GM19239 (cell line): ENCODE measurements at regions not wholly inside any gene's neighbourhood (a gene's known extent, or its start where the extent isn't known, plus 50 kb on each side); places are given as distances from the start of the nearest gene placed in this dataset.

Experiments used
- DNase-seq: peaks from one replicate; pipeline ENCODE4 v3.0.0; 2011; ENCODE audit warnings: low spot score; ENCODE audit not compliant: insufficient read length
- FAIRE-seq: peaks from 2 replicates; lab custom pipeline; 2011; peaks lifted over from hg19 to GRCh38; lab: Jason Lieb, UNC

DNA sequence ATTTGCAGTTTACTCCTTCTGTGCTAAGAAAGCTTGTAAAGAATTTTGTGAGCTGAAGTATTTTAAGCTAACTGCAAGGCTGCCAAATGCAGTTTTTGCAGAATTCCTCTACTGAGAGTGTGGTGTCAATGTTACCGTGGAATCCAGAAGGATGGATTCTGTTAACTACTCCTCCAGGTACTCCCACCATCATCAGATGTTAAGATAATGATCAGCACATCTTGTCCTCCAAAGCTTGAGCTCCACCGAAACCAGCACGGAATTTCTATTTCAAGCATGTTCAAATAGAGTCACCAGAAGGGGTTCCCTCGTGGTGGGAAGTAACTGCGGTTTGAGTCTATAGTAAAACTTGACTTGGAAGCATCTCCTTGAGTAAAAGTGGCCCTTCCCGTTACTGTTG, 64.3 kb upstream of the CDKN3 start:
- DNase-seq (no peak), FAIRE-seq (no peak)

DNA sequence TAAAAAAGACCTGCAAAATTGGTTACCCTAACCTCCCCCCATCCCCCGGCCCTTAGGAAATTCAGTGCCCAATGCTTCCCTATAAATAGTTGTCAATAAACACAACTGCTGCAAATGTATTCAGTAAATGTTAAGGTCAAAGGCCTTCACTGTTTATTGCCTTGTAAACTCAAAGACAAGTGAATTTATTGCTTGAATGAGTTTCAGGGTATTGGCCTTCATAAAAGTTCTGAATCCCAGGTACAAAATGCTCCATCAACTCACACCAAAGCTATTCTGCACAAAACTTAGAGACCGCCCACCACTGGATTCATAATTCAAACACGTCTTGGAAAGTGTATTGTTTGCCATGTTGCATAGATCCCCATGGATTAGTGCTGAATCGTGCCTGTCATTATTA, 63.3 kb upstream of the CDKN3 start:
- no peak for FAIRE-seq
- DNase-seq = no peak

DNA sequence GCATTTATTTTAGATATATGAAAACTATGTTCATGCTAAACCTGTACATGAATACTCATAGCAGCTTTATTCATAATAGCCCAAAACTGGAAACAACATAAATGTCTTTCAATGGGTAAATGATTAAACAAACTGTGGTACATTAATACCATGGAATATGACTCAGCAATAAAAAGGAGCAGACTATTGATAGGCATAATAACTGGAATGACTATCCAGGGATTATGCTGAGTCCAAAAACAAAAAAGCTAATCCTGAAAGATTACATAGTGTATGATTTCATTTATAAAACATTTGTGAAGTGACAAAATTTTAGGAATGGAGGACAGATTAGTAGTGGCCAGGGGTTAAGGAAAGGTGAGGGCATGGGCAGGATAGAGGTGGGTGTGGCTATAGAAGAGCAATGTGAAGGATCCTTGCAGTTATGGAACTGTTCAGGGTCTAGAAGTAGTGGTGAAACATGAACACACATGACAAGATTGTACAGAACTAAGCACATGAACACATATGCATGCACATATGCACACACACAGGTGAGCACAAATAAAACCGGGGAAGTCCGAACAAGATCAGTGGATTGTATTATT, 61.1 kb upstream of the CDKN3 start:
- FAIRE-seq = no peak
- no peak for DNase-seq

DNA sequence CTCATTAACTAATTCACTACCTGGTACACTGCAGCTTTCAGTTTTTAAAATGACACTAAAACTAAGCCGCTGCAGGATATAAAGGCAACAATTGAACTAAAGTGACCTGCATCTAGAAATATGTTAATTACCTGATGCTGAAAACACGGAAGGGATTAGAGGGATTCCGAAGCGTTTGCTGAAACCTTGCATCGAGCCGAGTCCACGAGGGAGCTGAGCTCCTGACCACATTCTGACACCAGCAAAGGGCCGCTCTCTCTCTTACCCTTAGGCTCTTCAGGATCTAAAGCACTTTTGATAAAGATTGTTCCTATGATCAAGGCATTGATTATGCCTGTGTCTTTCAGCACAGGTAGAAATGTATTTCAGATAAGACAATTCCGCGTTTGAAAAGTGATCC, 59.5 kb upstream of the CDKN3 start:
- DNase-seq = no peak
- no peak for FAIRE-seq

DNA sequence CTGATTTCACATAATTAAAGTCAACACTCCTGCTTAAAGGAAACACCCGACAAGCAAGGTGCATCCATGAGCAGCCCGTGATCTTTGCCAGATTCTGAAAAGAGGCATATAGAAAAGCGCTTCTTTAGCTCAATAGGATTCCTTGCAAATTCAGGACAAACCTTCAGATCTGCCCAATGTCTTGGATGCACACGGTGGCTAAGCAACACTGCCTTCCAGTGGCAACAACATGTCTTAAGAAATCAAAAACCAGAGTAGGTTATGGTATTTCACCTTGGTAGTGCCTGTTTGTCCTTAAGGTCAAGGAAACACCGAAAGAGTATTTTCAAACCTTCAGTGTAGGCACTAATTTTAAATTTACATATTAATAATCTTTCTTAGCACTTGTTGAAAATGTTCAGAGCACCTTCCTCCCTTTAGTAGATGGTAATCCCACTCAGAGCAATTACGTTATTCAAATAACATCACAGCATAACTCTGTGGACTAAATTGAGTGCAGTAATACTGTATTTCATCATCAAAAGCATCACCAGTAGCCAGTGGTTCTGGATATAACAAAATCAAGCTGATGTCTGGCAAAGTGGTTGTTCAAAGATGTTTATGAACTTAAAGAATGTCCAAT, 58.0 kb upstream of the CDKN3 start:
- FAIRE-seq (no peak), DNase-seq (no peak)

DNA sequence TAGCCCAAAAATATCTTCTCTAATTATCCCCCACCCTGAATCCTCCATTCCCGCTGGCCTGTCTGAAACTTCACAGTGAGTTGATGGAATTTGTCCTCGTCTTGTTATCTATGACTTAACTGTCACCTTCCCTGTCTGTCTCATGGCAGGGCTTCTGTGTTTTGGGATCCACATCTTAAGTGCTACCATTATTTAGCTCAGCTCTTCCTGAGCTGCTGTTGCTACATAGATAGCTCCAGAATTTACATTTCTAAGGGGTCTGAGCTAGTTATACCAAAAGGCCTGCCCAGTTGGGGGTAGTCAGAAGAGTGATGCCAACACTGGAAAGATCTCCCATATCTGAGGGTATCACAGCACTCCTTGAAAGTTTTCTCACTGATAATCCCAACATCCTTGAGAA, 57.0 kb upstream of the CDKN3 start:
- FAIRE-seq = no peak
- DNase-seq = no peak

DNA sequence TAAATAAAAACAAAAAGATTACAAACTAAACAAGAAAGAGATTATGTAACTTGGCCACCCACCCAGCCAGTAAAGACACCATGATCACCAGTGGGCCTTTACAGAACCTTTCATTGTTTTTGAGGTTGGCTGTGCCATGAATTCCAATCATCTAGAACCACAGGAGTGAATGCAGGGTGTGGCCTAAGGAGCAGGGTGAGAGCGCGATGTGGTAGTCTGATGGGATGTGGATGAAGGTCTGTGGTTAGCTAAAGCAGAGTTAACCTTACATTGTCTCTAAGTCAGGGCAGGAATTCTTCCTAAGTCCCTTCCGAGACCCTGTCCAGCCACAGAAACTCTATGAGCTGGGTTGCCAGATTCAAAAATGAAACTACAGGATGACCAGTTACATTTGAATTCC, 54.0 kb upstream of the CDKN3 start:
- FAIRE-seq (no peak), DNase-seq (no peak)

DNA sequence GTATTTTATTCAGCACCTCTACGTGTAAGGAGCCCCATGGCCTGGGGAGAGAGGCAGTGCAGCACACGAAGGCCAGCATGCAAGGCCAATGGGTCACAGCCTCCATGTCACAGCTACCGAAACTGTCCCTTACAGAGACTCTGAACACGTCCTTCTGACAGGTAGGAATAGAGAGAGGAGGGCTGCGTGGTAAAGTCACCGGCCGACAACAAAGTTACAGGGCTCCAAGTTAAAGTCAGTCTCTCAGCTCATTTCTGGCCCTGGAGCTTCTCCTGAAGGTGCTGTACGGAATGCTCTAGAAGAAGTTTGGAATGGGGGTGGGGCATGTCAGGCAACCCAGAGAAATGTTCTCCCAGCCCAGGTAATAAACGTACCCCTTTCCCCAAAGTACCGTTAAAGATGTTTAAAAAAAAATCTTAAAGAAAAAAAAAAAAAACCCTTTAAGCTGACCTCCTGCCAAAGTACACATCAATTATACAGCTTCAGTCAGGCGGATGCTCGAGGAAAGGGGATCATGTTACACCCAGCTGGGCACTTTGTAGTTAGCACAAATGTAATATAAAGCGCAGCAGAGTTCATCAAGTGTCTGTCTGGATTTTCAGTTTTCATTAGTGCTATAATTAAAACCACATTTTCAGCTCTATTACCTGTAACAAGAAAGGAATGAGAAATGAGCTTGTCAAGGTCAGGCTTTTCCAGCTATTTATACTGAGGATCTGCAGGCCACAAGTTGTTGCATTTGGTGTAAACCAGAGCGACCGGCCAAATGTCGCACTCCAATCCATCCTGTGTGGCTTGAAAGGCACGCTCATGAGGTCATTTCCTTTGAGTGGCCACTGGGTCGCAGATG, 53.3 kb upstream of the CDKN3 start:
- DNase-seq (no peak), FAIRE-seq (no peak)

DNA sequence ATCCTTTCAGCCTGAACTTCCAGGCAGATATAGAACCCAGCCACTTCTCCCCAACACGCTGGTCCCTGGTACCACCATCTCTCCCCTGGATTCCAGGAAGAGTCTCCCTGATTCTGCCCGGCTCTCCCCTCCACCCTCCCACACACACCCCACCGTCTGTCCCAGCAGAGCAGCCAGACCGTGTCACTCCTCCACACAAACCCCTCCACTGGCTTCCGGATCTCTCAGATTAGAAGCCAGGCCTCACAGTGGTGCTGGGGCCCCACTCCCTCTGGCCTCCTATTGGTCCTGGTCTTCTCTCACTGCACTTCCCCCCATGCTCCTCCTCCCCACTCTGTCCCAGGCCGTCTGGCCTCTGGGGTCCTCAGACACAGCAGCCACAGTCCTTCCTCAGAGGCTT, 52.4 kb upstream of the CDKN3 start:
- no peak for DNase-seq
- FAIRE-seq = no peak

DNA sequence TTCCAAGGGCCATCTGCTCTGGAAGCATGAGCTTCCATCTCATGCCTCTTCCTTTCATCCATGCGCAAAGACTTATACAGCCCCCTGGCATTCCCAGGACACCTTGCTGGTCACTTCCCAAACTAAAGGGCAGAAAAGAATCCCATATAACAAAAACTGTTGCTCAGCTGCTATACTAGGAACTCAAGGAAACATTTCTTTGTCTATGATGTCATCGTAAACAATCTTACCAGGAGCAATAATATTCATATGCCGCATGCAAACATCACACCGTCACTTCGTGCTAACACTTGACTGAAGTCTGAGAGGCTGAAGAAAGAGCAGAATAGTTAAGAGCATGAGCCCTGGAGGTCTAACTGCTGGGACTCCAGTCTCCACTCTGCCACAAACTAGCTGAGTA, 50.5 kb upstream of the CDKN3 start:
- no peak for FAIRE-seq

More for the DNA sequence above, 50.5 kb upstream of the CDKN3 start:
- DNase-seq = no peak
